ENCODE measurements at regions not wholly inside any gene's neighbourhood (a gene's known extent, or its start where the extent isn't known, plus 50 kb on each side); places are given as distances from the start of the nearest gene placed in this dataset.

- TF ChIP-seq CTCF (IDR thresholded peaks at IDR 0.05) (no peak), POLR2A (IDR thresholded peaks at IDR 0.05) (no peak)
Measured at GRCh38 chr13:50453188-50453587, 390.3 kb downstream of the DLEU7 start.
